Hematopoietic multipotent progenitor cell treated with erythropoietin and hydrocortisone succinate and interleukin-3 and kit ligand, for 4 days (in vitro differentiated cells): ENCODE measurements at regions not wholly inside any gene's neighbourhood (a gene's known extent, or its start where the extent isn't known, plus 50 kb on each side); places are given as distances from the start of the nearest gene placed in this dataset.
A peak's percentile ranks its signal among the peaks of the same experiment; 100 is the strongest.
"Not testable (repeated sequence)": the region's sequence is repeated elsewhere in the genome, so short reads cannot be mapped to it uniquely, and the experiment has no call there.

Experiments used
- DNase-seq: peaks from one replicate; pipeline ENCODE4 v3.0.0-alpha.2; 2015

DNA sequence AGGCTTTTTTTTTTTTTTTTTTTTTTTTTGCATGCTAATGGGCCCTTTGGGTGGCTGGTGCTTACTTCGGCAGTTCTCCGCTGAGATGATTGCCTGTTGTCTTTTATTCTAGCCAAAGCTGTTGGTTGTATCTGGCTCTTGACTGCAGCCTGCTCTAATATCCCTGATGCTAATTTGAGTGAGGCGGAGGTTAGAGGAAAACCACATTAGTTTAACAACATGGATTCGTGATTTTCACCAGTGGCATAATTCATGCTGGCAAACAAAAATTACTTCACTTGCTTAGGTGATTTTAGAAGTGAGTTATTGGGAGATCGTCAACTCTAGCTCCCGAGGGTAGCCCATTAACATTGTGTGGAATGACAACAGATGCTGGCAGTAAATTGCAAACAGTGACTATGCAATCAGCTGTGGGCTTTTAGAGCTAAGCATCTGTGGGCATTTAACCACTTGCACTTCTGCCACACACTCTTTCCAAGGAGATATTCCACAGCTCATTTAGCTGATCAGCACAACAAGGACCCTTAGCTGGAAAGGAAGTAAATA lies 97.6 kb upstream of the ZDHHC17 start:
- DNase-seq: no peak

DNA sequence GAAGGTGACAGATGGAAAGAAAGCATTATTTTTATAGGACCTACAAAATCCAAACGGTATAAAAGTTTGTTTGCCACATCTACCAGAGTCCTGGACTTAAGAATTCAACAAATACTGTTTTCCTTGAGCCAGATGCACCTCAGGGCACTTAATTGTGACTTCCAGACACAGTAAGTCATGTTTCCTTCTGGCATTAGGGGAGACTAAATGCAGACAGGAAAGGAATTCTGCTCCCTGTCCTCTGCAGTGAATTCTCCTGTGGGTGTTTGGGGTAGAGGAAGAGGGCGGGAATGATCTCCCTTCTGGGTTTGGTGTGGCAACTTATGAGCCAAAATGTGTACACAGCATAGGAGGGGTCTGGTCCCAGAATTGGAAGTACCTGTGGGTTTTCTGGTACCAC lies 93.9 kb upstream of the ZDHHC17 start:
- no peak for DNase-seq

DNA sequence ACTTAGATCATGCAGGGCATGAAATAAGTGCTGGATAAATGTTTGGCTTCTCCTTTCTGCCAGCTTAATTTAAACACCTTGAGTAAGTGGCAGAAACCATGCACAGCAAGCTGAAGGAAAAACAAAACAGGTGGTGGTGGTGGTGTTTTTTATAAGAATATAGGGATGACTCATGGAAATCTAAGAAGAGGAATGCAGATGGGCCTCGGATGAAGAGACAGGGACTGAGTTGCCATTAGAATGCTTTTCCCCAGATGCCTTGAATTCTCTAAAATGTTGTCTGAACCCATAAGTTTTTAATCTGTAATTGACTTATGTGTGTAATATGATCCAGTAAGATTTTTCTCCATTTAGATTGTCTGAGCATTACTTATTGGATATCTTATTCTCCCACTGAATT lies 93.1 kb upstream of the ZDHHC17 start:
- no peak for DNase-seq

DNA sequence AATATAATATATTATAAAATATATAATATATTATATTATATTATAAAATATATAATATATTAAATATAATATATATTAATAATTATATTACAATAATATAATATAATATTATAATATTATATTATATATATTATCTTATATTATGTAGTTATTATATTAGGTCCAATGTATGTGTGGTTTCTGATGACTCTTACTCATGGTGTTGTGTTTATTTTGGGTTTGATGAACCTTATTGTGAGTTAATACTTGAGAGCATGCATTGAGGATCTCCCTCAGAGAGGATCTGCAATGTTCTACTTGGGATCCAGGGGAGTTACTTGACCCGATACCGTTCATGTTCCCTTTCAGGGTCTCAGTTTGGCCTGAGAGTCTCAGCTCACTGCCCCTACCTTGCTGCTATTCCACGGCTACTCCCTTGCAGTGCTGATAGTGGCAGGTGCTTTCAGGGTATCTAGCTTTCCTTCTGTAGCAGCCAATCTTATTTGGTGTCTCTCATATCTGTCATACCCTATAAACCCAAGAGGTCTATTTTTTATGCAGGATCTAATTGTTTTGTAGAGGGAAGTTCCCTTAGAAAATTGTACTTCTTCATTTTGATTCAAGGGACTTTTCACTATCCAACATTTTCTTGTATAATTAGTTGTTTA lies 89.1 kb upstream of the ZDHHC17 start:
- DNase-seq: no peak

DNA sequence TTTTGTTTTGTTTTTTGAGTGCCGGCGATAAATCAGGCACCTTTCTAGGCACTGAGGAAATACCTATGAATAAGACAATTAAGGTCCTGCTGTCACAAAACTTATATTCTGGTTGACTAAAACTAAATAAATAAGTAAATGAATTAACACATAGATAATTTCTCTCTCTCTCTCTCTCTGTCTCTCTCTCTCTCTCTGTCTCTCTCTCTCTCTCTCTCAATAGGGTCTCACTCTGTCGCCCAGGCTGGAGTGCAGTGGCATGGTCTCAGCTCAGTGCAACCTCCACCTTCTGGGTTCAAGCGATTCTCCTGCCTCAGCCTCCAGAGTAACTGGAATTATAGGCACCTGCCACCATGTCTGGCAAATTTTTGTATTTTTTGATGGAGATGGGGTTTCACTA lies 87.7 kb upstream of the ZDHHC17 start:
- DNase-seq: not testable (repeated sequence)

DNA sequence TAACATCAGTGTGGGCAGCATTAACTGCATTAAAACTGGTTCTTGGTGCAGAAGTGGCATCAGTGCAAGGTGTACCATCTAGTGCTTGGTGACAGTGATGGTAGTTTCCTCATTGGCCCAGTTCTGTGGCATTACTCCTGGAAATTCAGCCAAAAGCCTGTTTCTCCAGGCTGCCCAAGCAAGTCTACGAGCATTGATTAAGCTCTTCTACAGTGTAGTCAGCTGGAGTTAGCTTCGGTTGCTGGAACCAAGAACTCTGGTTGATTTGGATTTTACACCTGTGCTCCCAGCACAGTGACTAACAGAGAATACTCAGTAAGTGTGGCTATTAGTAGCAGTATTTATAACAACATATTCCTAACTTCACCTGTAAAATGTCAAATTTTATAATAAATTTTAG lies 84.9 kb upstream of the ZDHHC17 start:
- no peak for DNase-seq

DNA sequence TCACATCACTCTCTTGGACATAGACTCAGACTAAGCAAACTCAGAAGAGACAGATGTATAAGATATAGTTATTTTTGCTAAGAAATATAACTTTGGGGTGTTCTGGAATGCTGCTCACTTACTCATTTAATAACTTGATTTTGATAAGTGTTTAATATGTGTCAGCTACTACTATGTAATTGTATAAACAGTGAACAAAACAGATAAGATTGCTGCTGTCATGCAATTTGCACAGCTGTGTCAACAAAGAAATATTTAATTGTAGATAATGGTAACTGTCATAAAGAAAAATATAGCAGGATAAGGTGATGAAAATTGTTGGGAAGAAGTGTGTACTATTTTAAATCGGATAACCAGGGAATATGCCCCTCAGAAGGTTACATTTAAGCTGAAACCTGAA lies 84.1 kb upstream of the ZDHHC17 start:
- DNase-seq: no peak

DNA sequence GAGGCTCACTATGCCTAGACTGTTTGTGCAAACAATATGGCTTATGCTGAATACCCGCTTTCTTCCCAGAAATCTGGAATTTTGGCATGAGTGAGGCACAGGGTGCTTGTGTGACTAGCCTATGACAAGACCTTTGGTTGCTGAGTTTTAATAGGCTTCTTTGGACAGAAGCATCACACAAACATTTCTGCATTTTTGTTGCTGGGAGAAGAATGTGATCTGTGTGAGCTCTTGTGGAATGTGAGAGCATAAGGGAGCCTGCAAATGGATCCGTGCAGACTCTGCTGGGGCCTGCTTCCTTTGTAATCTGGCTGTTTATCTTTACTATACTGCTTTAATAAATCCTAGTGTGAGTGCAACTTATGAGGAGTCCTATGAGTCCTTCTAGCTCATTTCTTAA lies 83.0 kb upstream of the ZDHHC17 start:
- DNase-seq: no peak

DNA sequence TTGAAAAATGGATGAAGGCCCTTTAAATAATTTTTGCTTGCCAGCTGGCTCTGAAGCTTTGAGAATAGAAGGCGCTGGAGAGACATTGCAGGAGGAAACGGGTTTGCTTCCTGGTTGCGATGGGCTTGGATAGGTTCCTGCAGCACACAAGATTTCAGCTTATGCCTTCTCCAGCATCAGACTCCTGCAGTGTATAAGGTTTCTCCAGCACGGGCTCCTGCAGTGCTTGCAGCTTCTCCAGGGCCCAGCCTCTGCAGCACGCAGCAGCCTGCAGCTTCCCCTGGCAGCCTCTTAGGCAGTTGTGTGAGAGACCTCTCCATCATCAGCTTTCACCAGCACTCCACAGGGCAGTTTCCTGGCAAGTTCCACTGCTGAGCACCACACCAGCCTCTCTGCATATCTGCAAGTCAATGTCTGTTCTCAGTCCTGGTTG lies 78.7 kb upstream of the ZDHHC17 start:
- DNase-seq: peak; percentile 48

DNA sequence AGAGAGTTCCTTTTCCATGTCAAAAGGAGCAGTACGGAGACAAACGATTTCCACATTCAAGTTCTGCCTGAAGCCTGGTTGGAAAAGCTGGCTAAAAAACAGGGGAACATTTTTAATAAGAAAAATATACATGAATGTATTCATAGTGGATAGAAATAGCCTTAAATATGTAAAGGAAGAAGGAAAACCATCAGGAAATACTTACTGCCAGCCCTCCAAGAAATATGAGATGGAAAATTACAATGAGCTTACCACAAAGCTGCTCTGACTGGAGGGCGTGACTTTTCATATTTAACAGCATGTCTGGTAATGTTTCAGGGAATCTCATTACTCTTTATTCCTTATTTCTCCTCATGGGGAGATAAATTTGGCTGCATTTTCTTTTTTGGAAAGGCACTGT lies 75.9 kb upstream of the ZDHHC17 start:
- no peak for DNase-seq

DNA sequence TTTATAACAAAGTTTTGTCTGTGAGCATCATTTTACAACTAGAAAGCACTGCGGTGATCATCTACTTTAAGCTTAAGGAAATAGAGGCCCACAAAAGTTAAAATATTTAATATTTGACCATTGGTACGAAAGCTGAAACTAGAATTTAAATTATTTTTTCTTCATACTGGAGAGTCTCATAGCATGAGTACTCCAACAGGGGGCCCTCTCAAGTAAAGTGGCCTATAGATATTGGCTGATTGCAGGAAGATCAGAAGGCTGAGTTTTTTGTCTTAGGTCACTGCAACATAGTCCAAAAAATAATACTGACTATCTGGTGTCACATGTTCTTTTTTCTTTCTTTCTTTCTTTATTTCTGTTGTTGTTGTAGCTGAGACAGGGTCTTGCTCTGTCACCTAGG lies 75.3 kb upstream of the ZDHHC17 start:
- peak; percentile 61 for DNase-seq

DNA sequence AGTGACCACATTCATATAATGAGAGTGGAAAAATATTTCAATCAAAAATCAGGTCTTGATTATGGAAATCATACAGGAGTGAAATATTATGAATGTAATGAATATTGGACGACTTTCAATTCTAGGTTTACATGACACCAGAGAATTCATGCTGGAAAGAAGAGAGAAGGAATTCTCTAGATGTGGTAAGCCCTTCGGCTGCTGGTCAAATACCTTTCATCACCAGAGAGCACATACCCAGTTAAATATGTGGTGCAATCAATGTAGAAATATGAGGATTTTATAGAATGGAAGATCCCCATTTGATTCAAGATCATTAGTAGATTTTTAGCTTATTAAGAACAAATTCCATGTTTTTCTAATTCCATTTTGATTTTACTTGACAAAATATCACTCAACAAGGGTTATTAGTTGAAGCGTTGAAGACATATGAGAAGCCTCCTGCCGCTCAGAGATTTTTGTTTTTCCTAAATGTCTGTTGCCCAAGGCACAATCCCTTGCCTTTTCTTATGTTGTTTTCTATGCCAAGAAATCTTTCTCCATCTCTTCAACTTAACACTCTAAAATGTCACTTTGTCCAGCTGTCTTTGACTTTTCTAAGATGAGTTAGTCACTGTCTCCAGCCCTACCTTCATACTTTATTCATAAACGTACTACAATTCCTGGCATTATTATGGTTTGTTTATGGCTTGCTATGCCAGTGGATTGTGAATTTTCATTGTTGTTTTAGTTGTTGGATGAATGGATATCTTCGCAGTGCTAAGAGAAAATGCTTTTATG lies 72.8 kb upstream of the ZDHHC17 start:
- no peak for DNase-seq

DNA sequence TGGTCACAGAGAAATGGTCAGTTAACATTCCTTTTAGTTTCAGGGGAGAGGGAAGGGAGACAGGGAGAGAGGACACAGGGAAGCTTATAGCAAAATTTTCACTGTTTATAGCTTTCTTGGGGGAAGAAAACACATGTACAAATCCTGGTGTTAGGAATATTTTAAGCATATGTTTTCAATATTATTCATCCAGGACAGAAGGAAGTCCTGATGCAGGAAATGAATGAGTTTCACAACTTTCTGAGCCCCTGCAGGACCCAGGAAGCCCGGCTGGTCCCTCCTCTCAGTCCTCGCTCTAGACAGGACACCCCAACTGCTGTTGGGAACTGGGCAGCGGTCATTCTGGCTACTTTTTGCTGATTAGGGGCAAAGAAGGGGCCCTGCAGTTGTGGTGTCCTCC lies 71.1 kb upstream of the ZDHHC17 start:
- no peak for DNase-seq

DNA sequence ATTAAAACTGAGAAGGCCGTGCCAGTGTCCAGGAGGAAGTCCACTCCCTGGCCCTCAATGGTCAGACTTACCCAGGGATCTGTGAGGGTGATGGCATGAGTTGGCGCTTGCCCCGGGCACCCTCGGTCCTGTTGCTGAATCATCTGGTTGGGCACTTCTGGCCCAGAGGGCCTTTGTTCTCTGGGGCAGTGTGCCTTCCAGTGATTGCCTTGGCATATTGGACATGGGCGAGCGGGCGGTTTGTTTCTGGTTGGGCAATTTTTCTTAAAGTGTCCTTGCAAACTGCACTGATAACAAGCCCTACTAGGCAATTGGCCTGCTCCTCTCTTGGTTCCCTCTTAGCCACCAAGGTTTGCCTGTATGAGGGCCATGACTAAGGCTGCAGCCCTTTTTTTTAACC lies 69.5 kb upstream of the ZDHHC17 start:
- DNase-seq: no peak

DNA sequence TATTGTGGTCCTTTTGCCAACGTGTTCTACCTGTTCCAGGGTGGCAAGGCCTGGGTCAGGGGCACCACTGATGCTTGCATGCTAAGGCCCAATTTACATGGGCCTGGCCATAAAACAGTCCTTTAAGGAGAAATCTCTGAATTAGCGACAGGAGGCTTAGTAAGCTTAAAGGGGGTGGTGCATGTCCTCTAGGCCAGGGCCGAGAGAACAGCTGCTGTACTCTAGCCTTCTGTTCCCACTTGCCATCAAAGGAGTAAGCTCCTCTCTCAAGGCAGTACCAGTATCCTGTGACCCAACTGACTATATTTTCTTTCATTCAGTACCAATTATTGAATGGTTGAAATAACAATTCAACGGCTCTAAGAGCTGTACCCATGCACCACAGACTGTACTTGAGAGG lies 67.7 kb upstream of the ZDHHC17 start:
- no peak for DNase-seq

DNA sequence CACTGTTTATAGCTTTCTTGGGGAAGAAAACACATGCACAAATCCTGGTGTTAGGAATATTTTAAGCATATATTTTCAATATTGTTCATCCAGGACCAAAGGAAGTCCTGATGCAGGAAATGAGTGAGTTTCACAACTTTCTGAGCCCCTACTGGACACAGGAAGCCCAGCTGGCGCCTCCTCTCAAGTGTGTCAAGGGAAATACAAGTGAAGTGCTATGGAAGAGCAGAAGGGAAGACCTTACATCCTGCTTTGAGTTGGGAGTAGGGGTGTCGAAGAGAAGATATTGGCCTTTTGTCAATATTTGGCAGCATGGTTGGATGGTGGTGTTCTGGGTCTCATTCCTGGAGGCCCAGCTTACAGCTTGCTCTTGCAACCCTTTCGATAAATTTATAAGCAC lies 66.1 kb upstream of the ZDHHC17 start:
- no peak for DNase-seq

DNA sequence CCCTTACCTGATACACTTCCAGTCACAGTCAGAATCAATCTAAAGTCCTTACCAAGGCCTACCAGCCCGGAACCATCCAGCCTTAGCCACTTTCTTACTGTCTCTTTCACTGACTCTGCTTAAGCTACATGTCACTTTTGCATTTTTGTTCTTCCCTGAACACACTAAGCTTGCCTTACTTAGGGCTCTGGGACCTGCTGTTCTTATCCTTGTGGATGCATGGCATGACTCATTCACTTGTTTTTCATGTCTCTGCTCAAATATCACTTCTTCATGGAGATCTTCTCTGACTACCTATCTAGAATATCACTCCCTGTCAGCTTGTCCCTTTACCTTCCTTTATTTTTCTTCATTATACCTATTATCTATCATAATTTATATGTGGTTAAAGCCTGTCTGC lies 65.6 kb upstream of the ZDHHC17 start:
- no peak for DNase-seq

DNA sequence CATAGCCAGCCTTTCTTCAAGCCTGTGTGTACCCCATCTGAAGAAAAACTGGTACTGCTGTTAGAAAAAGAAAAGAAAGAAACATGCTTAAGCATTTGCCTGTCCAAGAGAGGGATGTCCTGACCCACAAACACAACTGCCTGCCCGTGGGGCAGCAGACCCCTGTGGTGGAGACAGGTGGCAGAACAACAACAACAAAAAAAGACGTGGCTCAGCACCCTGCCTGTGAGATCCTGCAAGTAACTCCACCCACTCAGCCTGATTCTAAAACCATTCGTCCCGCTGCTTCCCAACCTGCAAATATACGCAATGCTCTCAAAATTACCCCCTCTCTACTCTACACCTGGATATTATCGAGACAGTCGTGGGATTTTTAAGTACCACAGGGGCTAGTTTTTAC lies 64.9 kb upstream of the ZDHHC17 start:
- no peak for DNase-seq

DNA sequence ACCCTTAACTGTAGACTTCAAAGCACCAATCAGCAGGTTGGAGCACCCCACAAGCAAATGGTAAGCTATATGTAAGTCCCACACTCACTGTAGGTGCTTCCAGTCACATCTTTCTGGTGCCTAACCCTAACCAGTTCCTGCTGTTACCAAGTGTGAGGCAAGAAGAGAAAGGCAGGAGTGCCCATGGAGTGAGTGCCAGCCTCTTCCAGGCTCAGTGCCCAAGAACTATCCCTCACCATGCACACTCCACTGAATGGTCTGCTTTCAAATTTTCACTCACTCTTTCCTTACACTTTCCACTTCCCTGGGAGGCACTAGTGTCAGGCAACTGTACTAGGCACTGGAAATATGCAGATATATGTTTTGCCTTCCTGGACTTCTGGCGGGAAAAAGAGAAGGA lies 62.2 kb upstream of the ZDHHC17 start:
- no peak for DNase-seq

DNA sequence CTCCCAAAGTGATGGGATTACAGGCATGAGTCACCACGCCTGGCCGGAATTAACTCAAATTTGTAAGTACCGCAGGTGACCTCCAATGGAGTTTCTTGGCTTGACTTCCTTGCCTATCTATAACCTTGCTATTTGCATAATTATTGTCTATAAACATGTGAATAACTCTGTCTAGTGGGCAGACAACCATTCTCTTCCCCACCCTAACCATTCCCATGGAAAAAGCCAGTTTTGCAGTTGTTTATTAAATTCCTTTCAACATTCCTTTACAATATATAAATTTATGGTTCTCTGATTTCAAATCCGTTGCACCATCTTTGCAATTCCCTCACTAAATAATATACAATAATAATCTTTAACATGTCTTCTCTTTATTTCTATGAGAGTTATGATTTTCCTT lies 61.0 kb upstream of the ZDHHC17 start:
- no peak for DNase-seq

DNA sequence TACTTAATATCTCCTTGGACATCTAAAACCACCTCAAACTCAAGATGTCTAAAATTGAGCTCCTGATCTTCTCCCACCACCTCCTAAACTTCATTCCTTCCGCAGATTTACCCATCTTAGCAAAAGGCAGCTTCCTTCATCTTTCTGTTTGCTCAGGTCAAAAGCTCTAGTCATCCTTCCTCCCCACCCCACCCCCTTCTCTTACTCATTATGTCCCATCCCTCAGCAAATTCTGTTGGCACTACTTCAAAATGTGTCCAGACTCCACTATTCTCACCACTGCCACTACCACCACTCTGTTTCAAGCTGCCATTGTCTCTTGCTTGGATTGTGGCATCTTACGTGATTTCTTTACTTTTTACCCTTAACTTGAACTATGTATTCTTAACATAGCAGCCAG lies 59.2 kb upstream of the ZDHHC17 start:
- no peak for DNase-seq

DNA sequence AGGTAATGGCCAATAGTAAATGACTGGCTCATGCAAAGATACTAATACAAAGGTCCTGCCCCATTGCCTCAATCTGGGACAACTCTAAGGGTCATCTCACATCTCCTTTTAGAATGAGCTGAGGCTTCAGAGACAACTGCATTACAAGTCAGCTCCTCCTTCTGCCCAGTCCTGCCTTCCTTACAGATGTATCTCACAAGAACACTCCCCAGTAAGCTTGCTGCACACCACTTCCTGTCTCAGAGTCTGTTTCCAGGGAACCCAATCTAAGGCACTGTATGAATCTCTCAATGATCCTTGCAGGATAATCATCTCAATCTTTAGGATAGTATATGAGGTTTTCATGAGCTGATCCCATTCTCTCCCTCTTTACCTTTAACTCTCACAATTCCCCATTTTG lies 57.8 kb upstream of the ZDHHC17 start:
- peak; percentile 67 for DNase-seq

DNA sequence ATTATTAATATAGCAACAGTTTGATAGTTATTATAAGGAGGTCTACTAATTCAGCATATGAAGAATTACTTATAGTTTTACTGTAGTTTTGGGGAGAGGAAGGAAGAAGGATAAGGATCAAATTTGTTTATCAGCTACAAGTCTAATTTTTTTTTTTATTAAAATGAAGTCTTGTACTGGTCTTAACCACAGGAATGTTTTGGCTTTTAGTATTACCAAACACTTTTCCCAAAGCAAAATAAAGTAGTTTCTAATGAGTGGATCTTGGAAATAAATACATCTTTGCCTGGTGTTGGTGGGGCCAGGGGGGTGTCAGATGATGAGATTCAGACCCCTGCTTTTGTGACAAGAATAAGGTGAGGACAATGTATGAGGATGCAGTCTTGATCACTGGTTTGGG lies 57.2 kb upstream of the ZDHHC17 start:
- DNase-seq: no peak

DNA sequence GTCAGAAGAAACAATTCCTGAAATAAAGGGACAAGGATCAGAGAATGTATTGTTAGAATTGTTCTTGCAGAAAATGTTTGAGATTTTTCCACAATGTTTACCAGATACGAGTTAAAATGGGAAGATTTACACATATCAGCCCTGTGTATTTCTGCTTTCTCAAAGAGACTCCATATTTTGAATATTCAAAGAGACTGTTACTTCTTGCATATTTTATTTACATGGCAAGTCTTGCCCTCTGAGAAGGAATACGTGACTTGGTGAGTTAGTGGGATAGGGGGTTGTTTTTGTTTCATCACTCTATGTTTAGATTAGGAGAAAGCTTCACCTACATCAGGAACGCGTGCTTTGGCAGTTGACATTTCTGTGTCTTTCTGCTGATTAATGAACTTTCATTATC lies 56.1 kb upstream of the ZDHHC17 start:
- DNase-seq: no peak

DNA sequence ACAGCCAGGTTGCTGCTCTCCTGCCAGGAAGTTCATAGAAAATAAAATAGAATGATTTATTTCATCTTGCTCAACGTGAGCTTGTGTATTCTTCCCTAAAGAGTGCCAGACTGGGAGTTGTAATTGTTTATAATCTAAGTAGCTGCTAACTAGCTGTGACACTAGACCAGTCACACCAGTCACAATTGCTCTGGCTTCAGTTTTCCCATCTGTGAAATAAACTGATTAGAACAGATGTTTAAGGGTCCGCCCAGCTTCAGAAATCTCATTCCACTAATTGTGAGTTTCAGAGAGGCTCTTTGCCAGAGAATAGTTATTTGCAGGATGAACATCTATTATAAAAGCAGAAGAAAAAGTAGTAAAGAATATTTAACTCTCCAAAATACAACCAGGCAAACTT lies 55.6 kb upstream of the ZDHHC17 start:
- no peak for DNase-seq
